ENCODE measurements at regions not wholly inside any gene's neighbourhood (a gene's known extent, or its start where the extent isn't known, plus 50 kb on each side); places are given as distances from the start of the nearest gene placed in this dataset.

DNA sequence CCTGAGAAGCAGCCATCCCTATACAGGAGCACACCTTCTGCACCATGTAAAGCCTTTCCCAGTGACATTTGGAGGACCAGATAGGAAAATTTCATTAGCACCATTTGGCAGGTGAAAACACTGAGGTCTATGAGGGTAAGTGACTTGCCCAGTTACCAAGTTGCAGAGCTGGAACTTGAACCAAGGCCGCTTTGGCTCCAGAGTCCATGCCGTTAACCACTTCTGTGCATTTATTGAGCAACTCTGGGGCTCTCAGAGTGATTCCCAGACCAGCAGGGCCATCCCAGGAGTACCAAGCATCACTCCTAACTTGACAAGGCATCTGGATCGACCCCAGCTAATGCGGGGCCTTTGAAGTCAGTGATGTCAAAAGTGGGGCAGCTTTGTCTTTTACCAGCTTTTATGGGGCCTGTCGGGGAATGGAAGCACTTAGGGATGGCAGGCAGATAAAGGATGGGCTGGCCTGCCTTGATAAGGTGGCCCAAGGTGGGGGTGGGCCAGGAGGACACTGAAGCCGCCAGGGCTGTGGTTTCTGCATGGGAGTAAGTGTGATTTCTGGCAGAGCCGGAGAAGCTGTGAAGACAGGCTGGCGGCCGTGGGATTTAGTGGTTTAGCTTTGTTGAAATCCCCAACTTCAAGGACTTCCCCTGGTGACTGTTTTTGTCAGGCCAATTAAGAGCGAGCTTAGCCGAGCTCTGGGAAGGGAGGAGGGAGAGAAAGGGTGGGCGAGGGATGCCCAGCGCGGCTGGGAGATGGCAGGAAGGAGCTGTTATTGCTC, 127.3 kb downstream of the MACROH2A1 start:
- TF ChIP-seq POLR2A (IDR thresholded peaks at IDR 0.05): no peak
- TF ChIP-seq, protein P1, sequence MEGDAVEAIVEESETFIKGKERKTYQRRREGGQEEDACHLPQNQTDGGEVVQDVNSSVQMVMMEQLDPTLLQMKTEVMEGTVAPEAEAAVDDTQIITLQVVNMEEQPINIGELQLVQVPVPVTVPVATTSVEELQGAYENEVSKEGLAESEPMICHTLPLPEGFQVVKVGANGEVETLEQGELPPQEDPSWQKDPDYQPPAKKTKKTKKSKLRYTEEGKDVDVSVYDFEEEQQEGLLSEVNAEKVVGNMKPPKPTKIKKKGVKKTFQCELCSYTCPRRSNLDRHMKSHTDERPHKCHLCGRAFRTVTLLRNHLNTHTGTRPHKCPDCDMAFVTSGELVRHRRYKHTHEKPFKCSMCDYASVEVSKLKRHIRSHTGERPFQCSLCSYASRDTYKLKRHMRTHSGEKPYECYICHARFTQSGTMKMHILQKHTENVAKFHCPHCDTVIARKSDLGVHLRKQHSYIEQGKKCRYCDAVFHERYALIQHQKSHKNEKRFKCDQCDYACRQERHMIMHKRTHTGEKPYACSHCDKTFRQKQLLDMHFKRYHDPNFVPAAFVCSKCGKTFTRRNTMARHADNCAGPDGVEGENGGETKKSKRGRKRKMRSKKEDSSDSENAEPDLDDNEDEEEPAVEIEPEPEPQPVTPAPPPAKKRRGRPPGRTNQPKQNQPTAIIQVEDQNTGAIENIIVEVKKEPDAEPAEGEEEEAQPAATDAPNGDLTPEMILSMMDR (IDR thresholded peaks at IDR 0.05 in 4 of 5, conservative IDR thresholded peaks at IDR 0.05 in 1 of 5): no peak
